ENCODE measurements at regions not wholly inside any gene's neighbourhood (a gene's known extent, or its start where the extent isn't known, plus 50 kb on each side); places are given as distances from the start of the nearest gene placed in this dataset.

DNA sequence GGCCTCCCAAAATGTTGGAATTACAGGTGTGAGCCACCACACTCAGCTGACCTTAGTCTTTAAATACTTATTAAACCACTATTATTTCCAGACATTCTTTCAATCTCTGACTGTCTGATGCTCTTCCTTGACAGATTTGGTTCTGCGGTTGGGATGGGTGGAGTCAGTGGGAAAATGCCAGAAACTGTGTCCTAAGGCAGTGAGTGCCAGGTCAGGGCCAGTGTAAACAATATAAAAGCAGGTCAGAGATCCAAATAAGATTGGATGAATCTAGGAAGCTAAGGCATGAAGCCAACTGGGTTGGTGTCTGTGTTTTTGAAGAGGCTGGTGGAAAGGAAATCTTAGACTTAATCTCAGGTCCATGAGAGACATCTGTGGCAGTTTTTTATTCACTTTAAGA, 74.7 kb downstream of the KLF5 start:
- DNase-seq: no peak

DNA sequence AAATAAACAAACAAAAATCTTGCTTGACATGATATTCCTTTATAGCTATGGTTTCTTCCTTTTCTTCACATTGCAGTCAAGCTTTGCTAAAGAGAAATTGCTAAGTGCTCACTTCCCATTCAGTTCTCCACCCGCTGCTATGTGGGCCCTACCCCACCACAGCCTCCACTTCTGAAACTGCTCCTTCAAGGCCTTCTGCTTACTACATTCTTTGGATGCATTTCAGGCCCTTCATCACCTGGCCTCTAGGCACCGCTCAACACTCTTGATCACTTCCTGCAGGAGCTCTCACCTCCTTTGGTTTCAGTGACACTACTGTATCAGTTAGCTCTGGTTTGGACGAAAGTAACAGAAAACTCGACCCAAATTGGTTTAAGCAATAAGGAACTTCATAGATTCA, 72.4 kb downstream of the KLF5 start:
- H3K4me1 ChIP-seq (replicated peaks in 1 of 2): no peaks in the 10 kb centered on the region
- no peak overlapping the region for H3K4me3 ChIP-seq
- H3K36me3 ChIP-seq (replicated peaks in 1 of 2): no peaks in the 10 kb centered on the region
- no peak for DNase-seq
- intact Hi-C loops (cut with DNase I): no loop called here
- no peaks in the 10 kb centered on the region for H3K27me3 ChIP-seq
- 82 to 90% (median 87%) methylated on average over 4 of the region's 4 CpGs for WGBS, 4 donors
- no peak overlapping the region for H3K27ac ChIP-seq
- TF ChIP-seq, protein P1, sequence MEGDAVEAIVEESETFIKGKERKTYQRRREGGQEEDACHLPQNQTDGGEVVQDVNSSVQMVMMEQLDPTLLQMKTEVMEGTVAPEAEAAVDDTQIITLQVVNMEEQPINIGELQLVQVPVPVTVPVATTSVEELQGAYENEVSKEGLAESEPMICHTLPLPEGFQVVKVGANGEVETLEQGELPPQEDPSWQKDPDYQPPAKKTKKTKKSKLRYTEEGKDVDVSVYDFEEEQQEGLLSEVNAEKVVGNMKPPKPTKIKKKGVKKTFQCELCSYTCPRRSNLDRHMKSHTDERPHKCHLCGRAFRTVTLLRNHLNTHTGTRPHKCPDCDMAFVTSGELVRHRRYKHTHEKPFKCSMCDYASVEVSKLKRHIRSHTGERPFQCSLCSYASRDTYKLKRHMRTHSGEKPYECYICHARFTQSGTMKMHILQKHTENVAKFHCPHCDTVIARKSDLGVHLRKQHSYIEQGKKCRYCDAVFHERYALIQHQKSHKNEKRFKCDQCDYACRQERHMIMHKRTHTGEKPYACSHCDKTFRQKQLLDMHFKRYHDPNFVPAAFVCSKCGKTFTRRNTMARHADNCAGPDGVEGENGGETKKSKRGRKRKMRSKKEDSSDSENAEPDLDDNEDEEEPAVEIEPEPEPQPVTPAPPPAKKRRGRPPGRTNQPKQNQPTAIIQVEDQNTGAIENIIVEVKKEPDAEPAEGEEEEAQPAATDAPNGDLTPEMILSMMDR (IDR thresholded peaks at IDR 0.05): no peak
- no peak for TF ChIP-seq POLR2A (IDR thresholded peaks at IDR 0.05)
- no peaks in the 10 kb centered on the region for H3K9me3 ChIP-seq (replicated peaks in 1 of 3)

More for the DNA sequence above, 74.7 kb downstream of the KLF5 start:
- Histone ChIP-seq H3K4me1 (replicated peaks in 1 of 2) (no peaks in the 10 kb centered on the region), H3K4me3 (no peak overlapping the region), H3K27ac (no peak overlapping the region), H3K36me3 (replicated peaks in 1 of 2) (no peaks in the 10 kb centered on the region), H3K9me3 (replicated peaks in 1 of 3) (no peaks in the 10 kb centered on the region), H3K27me3 (no peaks in the 10 kb centered on the region)
- no peak for TF ChIP-seq POLR2A (IDR thresholded peaks at IDR 0.05)
- TF ChIP-seq, protein P1 (IDR thresholded peaks at IDR 0.05): no peak
- WGBS, 4 donors: 55 to 79% (median 70%) methylated on average over 1 of the region's 1 CpG
- intact Hi-C loops (cut with DNase I): no loop called here

DNA sequence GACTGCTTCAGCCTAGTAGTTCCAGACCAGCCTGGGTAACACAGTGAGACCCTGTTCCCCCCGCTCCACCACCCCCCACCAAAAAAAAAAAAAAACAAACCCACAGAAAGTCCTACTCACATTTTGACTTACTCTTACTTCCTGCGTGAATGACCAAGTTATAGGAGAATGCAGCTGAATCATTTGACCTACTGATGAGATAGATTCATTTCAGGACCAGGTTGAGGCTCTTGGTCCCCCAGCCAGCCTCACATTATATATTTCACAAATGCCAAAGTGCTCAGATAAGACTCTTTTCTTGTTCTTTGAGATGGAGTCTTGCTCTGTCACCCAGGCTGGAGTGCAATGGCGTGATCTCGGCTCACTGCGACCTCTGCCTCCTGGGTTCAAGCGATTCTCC, 70.2 kb downstream of the KLF5 start:
- Histone ChIP-seq H3K9me3 (replicated peaks in 1 of 3) (no peaks in the 10 kb centered on the region), H3K4me3 (no peak overlapping the region), H3K27me3 (no peaks in the 10 kb centered on the region), H3K36me3 (replicated peaks in 1 of 2) (no peaks in the 10 kb centered on the region), H3K4me1 (replicated peaks in 1 of 2) (no peaks in the 10 kb centered on the region), H3K27ac (no peak overlapping the region)
- TF ChIP-seq POLR2A (IDR thresholded peaks at IDR 0.05): no peak
- TF ChIP-seq, protein P1 (IDR thresholded peaks at IDR 0.05): no peak
- DNase-seq: no peak
- intact Hi-C loops (cut with DNase I): no loop called here
- 81 to 94% (median 85%) methylated on average over 6 of the region's 6 CpGs for WGBS, 4 donors

Small RNA genes lying in the stretch of these regions (small RNA-seq; reads per million reads assigned to genes)
- gene AL162376.1: 0 reads per million in 2 donors
- gene RNU4-10P: 0 reads per million in 2 donors
- 0 reads per million in 2 donors for gene RNY1P8
